Glutamatergic neuron (in vitro differentiated cells): ENCODE measurements at regions not wholly inside any gene's neighbourhood (a gene's known extent, or its start where the extent isn't known, plus 50 kb on each side); places are given as distances from the start of the nearest gene placed in this dataset.

Experiments used
- DNase-seq: peaks from one replicate; pipeline ENCODE4 v3.0.0; 2022
- H3K27ac Mint-ChIP-seq: one replicate; pipeline ENCODE4 v1.8.0; 2020; ENCODE audit warnings: mild to moderate bottlenecking, mixed read lengths, inconsistent platforms; ENCODE audit not compliant: unreplicated experiment
- H3K27me3 Mint-ChIP-seq: one replicate; pipeline ENCODE4 v1.8.0; 2020; ENCODE audit warnings: mild to moderate bottlenecking, moderate library complexity, mixed read lengths, inconsistent platforms; ENCODE audit not compliant: unreplicated experiment
- H3K36me3 Mint-ChIP-seq: one replicate; pipeline ENCODE4 v1.8.0; 2020; ENCODE audit warnings: mild to moderate bottlenecking, mixed read lengths, inconsistent platforms; ENCODE audit not compliant: unreplicated experiment
- H3K4me1 Mint-ChIP-seq: one replicate; pipeline ENCODE4 v1.8.0; 2020; ENCODE audit warnings: mild to moderate bottlenecking, low read depth, mixed read lengths, inconsistent platforms; ENCODE audit not compliant: unreplicated experiment
- H3K4me3 Mint-ChIP-seq: one replicate; pipeline ENCODE4 v1.8.0; 2020; ENCODE audit warnings: mild to moderate bottlenecking, mixed read lengths, inconsistent platforms; ENCODE audit not compliant: unreplicated experiment
- H3K9me3 Mint-ChIP-seq: one replicate; pipeline ENCODE4 v1.8.0; 2020; ENCODE audit warnings: mild to moderate bottlenecking, moderate library complexity, mixed read lengths, inconsistent platforms; ENCODE audit not compliant: unreplicated experiment
- TF ChIP-seq, protein P1 (sequence below): fragments of 200-600 bp; sonication (generic); IDR thresholded peaks from one replicate; pipeline ENCODE4 v1.5.0; 2021; ENCODE audit not compliant: partially characterized antibody, unreplicated experiment

DNA sequence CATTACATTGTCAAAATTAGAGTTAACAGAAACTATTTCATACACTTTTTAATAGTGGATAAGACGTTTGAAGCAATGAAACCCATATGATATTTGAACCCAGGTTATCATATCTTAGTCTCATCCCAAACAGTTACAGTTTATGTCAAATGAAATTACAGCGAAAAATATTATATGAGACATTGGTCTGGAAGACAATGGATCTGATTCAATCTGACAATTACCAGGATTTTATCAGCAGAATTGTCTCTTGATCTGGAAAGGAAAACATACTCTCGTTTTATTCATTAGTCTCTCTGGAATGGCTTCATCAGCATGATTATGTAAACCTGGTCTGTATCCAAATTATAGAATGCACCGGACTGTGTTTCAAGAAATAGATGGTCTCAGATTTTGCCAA, 818.6 kb downstream of the NCAM2 start:
- no peaks in the 10 kb centered on the region for H3K9me3 Mint-ChIP-seq
- H3K4me1 Mint-ChIP-seq: peaks cover 14% of the 10 kb centered on the region
- H3K36me3 Mint-ChIP-seq: no peaks in the 10 kb centered on the region
- no peak overlapping the region for H3K27ac Mint-ChIP-seq
- H3K27me3 Mint-ChIP-seq: peaks cover 2% of the 10 kb centered on the region
- TF ChIP-seq, protein P1, sequence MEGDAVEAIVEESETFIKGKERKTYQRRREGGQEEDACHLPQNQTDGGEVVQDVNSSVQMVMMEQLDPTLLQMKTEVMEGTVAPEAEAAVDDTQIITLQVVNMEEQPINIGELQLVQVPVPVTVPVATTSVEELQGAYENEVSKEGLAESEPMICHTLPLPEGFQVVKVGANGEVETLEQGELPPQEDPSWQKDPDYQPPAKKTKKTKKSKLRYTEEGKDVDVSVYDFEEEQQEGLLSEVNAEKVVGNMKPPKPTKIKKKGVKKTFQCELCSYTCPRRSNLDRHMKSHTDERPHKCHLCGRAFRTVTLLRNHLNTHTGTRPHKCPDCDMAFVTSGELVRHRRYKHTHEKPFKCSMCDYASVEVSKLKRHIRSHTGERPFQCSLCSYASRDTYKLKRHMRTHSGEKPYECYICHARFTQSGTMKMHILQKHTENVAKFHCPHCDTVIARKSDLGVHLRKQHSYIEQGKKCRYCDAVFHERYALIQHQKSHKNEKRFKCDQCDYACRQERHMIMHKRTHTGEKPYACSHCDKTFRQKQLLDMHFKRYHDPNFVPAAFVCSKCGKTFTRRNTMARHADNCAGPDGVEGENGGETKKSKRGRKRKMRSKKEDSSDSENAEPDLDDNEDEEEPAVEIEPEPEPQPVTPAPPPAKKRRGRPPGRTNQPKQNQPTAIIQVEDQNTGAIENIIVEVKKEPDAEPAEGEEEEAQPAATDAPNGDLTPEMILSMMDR: no peak
- no peak for DNase-seq
- no peak overlapping the region for H3K4me3 Mint-ChIP-seq

DNA sequence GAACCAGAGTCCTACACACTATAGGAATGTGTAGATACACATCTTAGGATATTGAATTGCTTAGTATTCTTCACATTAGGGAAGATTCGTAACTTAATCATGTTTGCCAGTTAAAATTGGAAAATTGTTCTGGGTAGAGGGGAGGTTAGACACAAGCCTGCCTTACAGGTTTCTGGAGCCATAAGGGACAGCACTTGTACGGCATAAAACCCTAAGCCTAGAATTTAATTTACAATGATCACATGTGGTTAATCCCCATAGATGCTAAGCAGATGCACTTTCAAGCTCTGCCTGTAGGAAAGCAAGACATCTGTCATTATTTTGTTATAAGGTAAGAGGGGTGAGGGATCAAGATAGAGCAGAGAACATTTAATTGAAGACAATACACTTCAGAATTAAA, 820.7 kb downstream of the NCAM2 start:
- H3K27ac Mint-ChIP-seq: no peak overlapping the region
- H3K4me1 Mint-ChIP-seq: peaks cover 14% of the 10 kb centered on the region
- no peak for DNase-seq
- no peaks in the 10 kb centered on the region for H3K9me3 Mint-ChIP-seq
- H3K36me3 Mint-ChIP-seq: no peaks in the 10 kb centered on the region
- no peak overlapping the region for H3K4me3 Mint-ChIP-seq
- peaks cover 2% of the 10 kb centered on the region for H3K27me3 Mint-ChIP-seq
- TF ChIP-seq, protein P1: no peak

DNA sequence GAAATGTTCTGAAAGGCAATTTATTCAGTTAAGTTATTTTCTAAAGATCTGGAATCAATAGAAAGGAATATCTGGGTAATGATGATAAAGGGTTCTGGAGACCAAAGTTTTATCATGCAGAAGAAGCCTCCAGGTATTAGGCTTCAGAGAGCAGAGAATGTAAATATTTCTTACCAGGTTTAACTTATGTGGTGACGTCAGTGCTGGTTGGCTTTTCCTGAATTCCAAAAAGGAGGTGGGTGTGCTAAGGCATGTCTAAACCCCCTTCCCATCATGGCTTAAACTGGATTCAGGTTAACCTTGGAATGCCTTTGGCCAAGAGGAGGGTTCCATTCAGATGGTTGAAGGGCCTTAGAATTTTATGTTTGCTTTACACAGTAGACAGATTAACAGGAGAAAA, 829.9 kb downstream of the NCAM2 start:
- TF ChIP-seq, protein P1: no peak
- Mint-ChIP-seq H3K27ac (no peak overlapping the region), H3K27me3 (no peaks in the 10 kb centered on the region), H3K4me3 (no peak overlapping the region), H3K9me3 (peaks cover 2% of the 10 kb centered on the region), H3K4me1 (peaks cover 16% of the 10 kb centered on the region), H3K36me3 (no peaks in the 10 kb centered on the region)
- no peak for DNase-seq

DNA sequence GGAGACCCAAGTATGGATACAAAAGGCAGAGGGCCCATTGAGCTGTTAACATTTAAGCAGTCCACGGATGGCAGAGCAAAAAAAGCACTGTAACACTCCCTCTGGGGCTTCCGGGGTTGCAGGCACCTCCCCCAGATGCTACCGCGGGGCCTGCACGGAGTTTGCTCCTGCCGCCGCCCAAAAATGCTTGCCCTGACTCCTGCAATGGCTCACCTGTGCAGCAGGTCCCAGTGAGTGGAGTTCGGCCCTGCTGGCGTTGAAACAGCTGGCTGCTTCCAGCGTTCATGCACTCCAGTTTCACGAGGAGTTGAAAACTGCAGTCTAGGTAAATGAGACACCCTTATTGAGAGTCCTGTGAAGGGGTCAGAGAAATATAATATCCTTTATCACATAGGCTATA, 832.8 kb downstream of the NCAM2 start:
- Mint-ChIP-seq H3K9me3 (peaks cover 6% of the 10 kb centered on the region), H3K27me3 (no peaks in the 10 kb centered on the region), H3K4me1 (peaks cover 20% of the 10 kb centered on the region), H3K27ac (no peak overlapping the region), H3K4me3 (no peak overlapping the region), H3K36me3 (no peaks in the 10 kb centered on the region)
- no peak for DNase-seq
- TF ChIP-seq, protein P1: no peak

DNA sequence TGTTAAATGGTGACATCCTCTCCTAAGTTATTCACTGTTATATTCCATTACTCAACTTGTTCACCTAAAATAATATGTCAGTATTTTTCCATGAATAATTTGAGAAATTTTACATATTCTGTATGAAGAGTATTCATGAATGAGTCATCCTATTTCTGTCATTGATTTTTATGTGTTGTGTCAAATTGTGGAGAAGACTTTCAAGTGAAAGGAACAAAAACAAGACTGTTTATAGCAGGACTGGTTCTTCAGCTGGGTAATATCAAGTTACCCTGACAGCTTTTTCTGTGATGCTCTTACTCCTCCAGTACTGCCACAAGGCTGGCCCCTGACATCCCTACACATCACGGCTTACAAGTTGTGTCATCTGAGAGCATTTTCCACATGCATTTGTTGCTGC, 847.7 kb downstream of the NCAM2 start:
- Mint-ChIP-seq H3K4me1 (no peaks in the 10 kb centered on the region), H3K27ac (no peak overlapping the region), H3K4me3 (no peak overlapping the region), H3K9me3 (no peaks in the 10 kb centered on the region), H3K27me3 (no peaks in the 10 kb centered on the region), H3K36me3 (no peaks in the 10 kb centered on the region)
- TF ChIP-seq, protein P1: no peak
- DNase-seq: no peak
